ENCODE measurements at regions not wholly inside any gene's neighbourhood (a gene's known extent, or its start where the extent isn't known, plus 50 kb on each side); places are given as distances from the start of the nearest gene placed in this dataset.

DNA sequence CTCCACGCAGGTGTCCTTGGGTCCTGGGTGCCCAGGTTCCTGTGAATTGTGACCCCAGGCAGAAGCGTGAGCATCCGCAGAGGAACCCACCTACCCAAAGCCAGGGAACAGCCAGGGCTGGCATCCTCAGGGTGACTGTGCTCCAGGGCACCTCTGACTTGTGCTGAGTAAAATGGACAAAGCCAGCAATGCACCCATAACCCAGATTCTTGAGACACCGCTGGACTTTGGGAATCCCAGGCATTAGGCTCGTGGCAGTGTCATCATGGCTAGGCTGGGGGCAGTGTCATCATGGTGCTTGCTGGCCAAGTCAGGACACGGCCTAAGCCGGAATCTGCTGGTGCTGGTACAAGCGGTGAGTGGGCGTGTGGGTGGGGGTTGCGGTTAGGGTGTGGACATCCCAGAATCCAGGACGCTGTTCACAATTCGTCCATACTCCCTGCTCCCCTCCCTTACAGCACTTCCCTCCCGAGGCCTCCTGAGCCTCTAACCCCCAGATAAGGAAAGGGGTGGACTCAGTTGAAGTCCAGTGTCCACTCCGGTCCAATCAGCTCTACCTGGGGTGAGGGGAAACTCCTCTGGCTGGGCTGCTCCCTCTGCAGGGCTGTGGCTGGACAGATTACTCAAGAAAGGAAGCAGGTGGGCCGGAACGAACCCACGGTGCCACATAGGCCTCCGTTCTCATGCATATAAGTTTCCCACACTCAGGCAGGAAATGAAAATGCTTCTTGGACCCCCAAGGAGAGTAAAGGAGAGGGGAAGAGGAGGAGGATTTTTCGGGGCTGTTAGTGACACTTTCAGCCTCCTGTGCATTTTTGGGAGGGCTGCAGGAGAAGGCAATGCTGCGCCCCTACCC lies 138.9 kb downstream of the SEC14L1 start (continued):
- TF ChIP-seq ZBTB40 (IDR thresholded peaks at IDR 0.05): 0 out of 2 replicates have a peak, but pooled peaks have one; percentile 27
- TF ChIP-seq ZBTB40 (CRISPR knock-in tag; IDR thresholded peaks at IDR 0.05): no peak
- TF ChIP-seq PHF8 (IDR thresholded peaks at IDR 0.05; ENCODE audit: borderline replicate concordance, low read length): peak; percentile 34; the same call in 1 of the 2 replicates
- no peak for TF ChIP-seq KAT2B (IDR thresholded peaks at IDR 0.05; ENCODE audit: low read depth, low read length)
- no peak for TF ChIP-seq PTBP1 (IDR thresholded peaks at IDR 0.05; ENCODE audit: low read depth, low read length)
- TF ChIP-seq, protein P1, sequence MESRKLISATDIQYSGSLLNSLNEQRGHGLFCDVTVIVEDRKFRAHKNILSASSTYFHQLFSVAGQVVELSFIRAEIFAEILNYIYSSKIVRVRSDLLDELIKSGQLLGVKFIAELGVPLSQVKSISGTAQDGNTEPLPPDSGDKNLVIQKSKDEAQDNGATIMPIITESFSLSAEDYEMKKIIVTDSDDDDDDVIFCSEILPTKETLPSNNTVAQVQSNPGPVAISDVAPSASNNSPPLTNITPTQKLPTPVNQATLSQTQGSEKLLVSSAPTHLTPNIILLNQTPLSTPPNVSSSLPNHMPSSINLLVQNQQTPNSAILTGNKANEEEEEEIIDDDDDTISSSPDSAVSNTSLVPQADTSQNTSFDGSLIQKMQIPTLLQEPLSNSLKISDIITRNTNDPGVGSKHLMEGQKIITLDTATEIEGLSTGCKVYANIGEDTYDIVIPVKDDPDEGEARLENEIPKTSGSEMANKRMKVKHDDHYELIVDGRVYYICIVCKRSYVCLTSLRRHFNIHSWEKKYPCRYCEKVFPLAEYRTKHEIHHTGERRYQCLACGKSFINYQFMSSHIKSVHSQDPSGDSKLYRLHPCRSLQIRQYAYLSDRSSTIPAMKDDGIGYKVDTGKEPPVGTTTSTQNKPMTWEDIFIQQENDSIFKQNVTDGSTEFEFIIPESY (CRISPR knock-in tag; IDR thresholded peaks at IDR 0.05): peak; percentile 92
- no peak for TF ChIP-seq RBM34 (IDR thresholded peaks at IDR 0.05; ENCODE audit: borderline replicate concordance, insufficient read depth, low read length)
- peak; percentile 50; the same call in 1 of the 2 replicates for TF ChIP-seq CREM (IDR thresholded peaks at IDR 0.05; ENCODE audit: low read depth)
- TF ChIP-seq POLR2AphosphoS5 (IDR thresholded peaks at IDR 0.05; ENCODE audit: control insufficient read depth, insufficient read depth, low read depth, low read length): no peak
- TF ChIP-seq, protein P2, sequence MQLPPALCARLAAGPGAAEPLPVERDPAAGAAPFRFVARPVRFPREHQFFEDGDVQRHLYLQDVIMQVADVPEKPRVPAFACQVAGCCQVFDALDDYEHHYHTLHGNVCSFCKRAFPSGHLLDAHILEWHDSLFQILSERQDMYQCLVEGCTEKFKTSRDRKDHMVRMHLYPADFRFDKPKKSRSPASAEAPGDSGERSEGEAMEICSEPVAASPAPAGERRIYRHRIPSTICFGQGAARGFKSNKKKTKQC (CRISPR knock-in tag; IDR thresholded peaks at IDR 0.05): peak; percentile 44; the same call in 1 of the 2 replicates
